HG02759 (cell line): ENCODE measurements at regions not wholly inside any gene's neighbourhood (a gene's known extent, or its start where the extent isn't known, plus 50 kb on each side); places are given as distances from the start of the nearest gene placed in this dataset.
A peak's percentile ranks its signal among the peaks of the same experiment; 100 is the strongest.

Experiments used
- ATAC-seq: cut with Tn5 transposase; IDR thresholded peaks from one replicate; pipeline ENCODE4 v1.9.1; 2021; ENCODE audit warnings: mild to moderate bottlenecking, moderate library complexity; ENCODE audit not compliant: unreplicated experiment

GRCh38 chr4:24637173-24637572 is 52.8 kb upstream of the DHX15 start:
- no peak for ATAC-seq

- ATAC-seq, result no peak
Measured at GRCh38 chr4:24638396-24638875, 54.1 kb upstream of the DHX15 start.

DNA sequence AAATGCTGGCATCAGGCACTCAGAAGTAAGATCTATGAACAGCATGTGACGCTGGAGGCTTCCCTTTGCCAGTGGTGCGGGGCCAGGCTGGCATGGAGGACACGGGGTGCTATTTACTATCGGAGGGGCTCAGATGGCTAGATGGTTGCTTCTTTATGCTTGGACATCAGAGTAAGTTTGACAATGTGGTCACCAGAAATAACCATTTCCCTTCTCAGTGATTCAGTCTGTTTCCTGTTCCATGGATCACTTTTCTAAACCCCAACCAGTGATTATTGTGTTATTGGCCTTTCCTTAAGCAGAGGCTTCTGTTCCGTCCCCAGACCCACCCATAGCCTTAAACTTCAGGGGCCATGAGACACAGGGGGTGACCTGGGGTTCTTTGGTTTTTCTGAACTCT is 55.4 kb upstream of the DHX15 start:
- no peak for ATAC-seq

- ATAC-seq, result no peak
Measured at GRCh38 chr4:24640366-24640765, 56.0 kb upstream of the DHX15 start.

- no peak for ATAC-seq
Measured at GRCh38 chr4:24642981-24643547, 58.7 kb upstream of the DHX15 start.

- ATAC-seq, result no peak
Measured at GRCh38 chr4:24643774-24644520, 59.6 kb upstream of the DHX15 start.

DNA sequence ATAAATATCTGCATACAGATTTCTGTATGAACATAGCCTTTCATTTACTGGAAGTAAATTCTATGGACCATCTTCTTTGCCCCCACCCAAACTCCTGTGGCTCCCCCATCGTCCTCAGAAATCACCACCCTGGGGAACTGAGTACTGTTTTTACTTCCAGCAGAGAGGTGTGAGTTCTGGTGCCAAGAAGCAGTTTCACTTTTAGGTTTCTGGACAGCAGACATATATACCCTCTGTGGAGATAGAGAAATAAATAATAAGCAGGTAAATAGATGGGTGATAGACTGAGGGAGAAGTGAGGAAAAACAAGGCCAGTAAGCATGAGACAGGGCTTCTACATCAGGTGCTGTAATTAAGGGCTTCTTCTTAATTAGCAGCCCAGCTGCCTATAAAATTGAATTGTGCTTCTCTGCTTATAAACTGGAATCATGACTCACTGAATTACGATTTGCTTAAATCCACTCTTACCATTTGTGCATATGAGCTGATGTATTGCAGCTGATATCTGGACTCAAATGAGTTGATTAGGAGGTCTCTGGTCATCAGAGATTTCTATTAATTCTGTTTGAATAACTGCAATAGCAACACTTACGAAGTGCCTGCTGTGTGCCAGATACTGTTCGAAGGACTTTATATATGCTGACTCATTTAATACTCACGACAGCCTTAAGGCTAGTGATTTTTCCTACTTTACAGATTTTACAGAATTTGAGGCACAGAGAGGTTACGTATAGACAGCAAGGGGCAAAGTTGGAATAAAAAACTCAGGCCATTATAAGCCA is 60.8 kb upstream of the DHX15 start:
- ATAC-seq, result no peak

DNA sequence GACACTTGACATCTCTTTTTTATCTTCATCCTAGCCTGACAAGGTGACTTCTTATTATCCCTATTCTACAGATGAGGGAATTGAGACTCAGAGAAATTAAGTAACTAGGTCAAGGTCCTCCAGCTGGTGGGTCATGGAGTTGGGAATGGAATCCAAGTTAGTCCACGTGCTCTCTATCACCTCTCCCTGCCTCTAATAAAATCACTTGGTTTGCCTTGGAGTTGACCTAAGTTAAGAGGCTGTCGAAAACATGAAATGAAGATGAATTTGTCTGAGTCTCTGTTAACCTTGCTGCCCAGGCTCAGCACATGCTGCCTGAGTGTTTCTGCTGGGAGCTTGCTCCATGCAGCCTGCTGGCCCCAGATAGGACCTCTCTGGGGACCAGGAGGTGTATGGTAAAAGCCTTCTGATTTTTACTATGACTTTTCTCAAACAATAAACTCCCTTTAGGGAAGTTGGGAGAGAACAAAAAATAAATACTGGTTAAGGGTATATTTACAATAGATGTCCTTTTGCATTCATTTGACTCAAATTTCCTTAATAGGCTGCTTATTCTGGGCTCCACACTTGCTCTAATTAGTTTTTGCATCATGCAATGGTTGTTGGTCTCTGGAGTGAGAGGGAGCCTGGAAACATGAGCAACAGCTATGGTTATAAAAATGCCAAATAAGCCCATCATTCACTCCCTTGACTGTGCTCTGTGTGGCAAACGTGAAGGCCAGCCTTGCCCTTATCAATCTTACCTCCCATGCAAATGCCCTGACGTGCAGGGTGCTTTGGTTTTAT is 61.6 kb upstream of the DHX15 start:
- ATAC-seq, result no peak

GRCh38 chr4:24646798-24647460 is 62.6 kb upstream of the DHX15 start:
- ATAC-seq, result no peak

DNA sequence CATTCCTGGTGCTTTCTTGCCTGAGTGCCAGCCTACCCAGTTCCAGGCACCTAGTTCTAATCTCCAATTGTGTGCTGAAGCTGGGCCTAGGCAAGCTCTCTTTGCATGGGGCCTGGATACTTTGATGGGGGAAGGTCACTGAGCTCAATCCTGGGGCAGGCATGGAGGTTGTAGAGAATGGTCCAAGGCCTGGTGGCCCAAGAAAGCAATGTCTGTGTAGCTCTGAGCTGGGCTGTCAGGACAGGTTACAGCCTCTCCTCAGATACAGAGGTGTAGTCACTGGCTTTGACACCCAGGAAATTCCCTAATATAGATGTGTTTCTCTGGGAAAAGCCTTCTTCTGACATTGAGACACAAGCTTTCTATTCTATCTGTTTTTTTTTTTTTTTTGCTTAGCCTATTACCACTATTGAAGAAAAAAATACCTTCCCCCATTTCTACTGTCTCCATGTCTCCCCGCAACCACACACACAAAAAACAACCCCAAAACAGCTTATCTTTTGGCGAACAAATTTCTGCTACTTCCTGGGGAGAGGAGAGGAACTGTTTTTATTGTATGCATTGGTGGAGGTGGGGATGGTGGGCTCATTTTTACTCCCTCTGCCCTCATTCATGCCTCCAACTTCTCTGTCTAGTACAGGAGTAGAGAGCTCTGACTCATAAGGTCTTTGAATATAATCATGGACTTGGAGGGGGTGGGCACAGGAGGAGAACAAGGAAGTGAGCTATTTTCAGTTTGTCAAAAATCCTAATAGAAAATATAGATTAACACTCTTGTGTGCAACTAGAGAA is 66.7 kb upstream of the DHX15 start:
- no peak for ATAC-seq

DNA sequence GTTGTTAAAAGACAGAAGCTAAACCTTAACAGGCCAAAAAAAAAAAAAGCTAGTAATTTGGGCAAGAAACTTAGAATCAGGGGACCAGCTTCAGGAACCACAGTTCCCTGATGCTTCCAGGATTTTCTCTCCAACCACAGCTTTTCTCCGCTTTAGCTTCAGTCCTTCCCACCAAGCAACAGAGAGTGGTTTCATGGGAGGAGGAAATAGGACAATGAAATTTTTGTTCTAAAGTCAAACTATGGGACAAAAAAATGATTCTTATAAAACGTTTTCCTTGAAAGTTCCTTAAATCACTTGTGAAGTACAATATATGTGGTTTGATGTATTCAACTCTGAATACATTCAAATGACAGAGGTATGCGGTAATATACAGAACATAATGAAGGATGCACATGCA is 71.0 kb upstream of the DHX15 start:
- no peak for ATAC-seq

DNA sequence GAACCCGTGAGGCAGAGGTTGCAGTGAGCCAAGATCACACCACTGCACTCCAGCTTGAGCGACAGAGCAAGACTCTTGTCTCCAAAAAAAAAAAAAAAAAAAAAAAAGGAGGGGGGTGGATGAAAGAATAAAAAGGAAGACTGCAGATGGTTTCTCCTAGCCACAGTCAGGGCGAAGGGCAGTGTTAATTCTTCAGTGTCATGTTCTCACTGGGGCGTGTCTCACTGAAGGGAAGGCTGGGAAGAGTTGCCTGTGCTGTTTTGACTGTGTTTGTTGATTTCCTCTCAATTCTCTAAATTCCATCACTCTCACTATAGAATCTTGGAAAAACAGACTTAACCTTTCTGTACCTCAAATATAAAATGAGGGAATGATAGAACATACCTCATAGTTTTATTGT is 71.6 kb upstream of the DHX15 start:
- no peak for ATAC-seq

DNA sequence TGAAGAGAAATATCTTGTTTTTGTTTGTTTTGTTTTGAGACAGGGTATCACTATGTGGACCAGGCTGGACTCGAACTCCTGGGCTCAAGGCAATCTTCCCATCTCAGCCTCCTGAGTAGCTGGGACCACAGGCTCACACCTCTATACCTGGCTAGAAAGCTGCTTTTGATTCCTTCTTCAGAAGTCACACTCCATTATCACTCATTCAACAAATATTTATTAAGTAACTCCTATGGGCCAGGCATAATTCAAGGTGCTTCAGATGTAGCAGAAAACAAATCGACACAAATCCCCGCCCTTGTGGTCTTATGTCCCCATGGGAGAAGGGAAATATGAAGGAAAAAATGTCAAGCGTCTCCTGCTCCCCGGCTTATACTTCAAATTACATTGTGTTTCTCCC is 72.6 kb upstream of the DHX15 start:
- ATAC-seq, result no peak

DNA sequence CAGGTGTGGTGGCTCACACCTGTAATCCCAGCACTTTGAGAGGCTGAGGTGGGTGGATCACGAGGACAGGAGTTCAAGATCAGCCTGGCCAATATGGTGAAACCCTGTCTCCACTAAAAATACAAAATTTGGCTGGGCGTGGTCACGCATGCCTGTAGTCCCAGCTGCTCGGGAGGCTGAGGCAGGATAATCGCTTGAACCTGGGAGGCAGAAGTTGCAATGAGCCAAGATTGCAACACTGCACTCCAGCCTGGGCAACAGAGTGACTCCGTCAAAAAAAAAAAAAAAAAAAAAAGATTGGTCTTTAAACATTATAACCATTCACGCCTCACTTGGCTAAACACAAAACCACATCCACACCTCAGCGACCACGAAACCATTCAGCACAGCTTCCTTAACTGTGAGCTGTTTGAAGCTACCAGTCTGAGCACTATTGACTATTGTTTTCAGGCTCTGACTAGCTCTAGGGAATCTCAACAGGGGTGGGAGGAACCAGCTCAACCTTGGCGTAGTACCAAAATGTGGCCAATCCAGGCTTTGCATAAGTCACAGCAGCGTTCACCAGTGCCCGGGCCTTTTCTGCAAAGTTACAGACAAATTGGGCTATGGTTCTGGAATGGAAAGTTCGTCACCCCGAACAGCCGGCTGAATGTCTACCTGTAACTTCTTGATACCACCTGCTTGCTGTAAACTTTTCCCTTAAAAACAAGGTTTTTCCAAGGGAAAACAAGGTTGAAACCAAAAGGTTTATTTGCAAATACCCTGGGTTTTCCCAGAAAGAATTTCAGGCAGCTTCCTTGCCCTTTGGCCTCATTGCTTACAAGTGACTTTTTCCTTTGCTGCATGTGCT is 73.6 kb upstream of the DHX15 start:
- peak; percentile 98 for ATAC-seq

- no peak for ATAC-seq
Measured at GRCh38 chr4:24659241-24659961, 75.0 kb upstream of the DHX15 start.

DNA sequence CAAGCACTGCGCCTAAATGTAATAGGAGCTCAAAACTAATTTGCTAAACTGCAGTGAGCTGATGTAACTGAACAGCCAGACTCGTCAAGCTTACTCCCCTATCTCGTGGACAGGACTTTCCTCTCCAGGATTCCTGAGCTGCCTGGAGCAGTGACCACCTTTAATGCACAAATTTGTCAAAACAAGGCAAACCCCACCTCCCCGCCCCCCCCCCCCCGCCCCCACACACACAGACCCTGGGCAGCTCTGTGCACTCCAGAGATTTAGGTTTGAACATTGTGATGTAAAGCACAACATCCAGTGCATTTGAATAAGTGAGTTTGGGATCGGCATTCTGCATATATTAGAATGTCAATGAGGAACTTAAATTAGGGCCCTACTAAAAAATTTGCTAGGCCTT is 77.7 kb upstream of the DHX15 start:
- no peak for ATAC-seq

GRCh38 chr4:24662542-24662941 is 78.2 kb upstream of the DHX15 start:
- no peak for ATAC-seq

GRCh38 chr4:24664956-24665355 is 80.6 kb upstream of the DHX15 start:
- ATAC-seq, result no peak
